H1 (cell line): ENCODE measurements at regions not wholly inside any gene's neighbourhood (a gene's known extent, or its start where the extent isn't known, plus 50 kb on each side); places are given as distances from the start of the nearest gene placed in this dataset.

Experiments used
- CTCF ChIA-PET: fragments of 300-600 bp; sonication (Branson Sonifier 250); formaldehyde crosslinking; loops from one replicate; lab custom pipeline; 2021; ENCODE audit not compliant: partially characterized antibody; lab: Charles Lee
- POLR2A ChIA-PET: fragments of 300-600 bp; sonication (Branson Sonifier 250); formaldehyde crosslinking; loops from one replicate; lab custom pipeline; 2021; ENCODE audit warnings: inconsistent platforms; ENCODE audit not compliant: partially characterized antibody; lab: Charles Lee
- DNase-seq, 2 experiments: peaks; one replicate each; pipeline versions ENCODE4 v3.0.0 to v3.0.0-alpha.2; 2010 to 2022; ENCODE audit warnings: low spot score in 2 of 2, low read depth in 1 of 2, mixed read lengths in 1 of 2
- FAIRE-seq: peaks from 2 replicates; lab custom pipeline; 2011; peaks lifted over from hg19 to GRCh38; lab: Jason Lieb, UNC
- H2AFZ ChIP-seq: 2 replicates; pipeline ENCODE4 v1.8.1; 2012; ENCODE audit warnings: low read length, inconsistent platforms
- H2AK5ac ChIP-seq: 2 replicates; pipeline ENCODE4 v1.6.1; 2013; ENCODE audit warnings: low read depth, low read length
- H2BK120ac ChIP-seq: replicated peaks from 2 replicates; pipeline ENCODE3; 2013; ENCODE audit warnings: low read depth, low read length, inconsistent platforms
- H2BK12ac ChIP-seq: 2 replicates; pipeline ENCODE4 v1.6.1; 2013; ENCODE audit warnings: low read depth, low read length
- H2BK15ac ChIP-seq: 2 replicates; pipeline ENCODE4 v1.6.1; 2013; ENCODE audit warnings: low read length
- H2BK20ac ChIP-seq: 2 replicates; pipeline ENCODE4 v1.6.1; 2013; ENCODE audit warnings: low read length
- H2BK5ac ChIP-seq: 2 replicates; pipeline ENCODE4 v1.6.1; 2013; ENCODE audit warnings: low read depth, low read length
- H3K14ac ChIP-seq: 2 replicates; pipeline ENCODE4 v1.6.1; 2013; ENCODE audit warnings: inconsistent platforms; ENCODE audit not compliant: insufficient read length
- H3K18ac ChIP-seq: 2 replicates; pipeline ENCODE4 v1.6.1; 2013; ENCODE audit warnings: low read length; ENCODE audit errors: extremely low read depth
- H3K23ac ChIP-seq: 2 replicates; pipeline ENCODE4 v1.6.1; 2013; ENCODE audit warnings: inconsistent platforms; ENCODE audit not compliant: insufficient read length
- H3K23me2 ChIP-seq: 2 replicates; pipeline ENCODE4 v1.6.1; 2013; ENCODE audit warnings: low read depth, low read length
- H3K27ac ChIP-seq: 2 replicates; pipeline ENCODE4 v1.6.1; 2011; ENCODE audit warnings: low read depth, low read length, inconsistent platforms
- H3K27me3 ChIP-seq, 4 experiments: replicated peaks in 1 of 4; 1 replicate in 1 of 4; 2 replicates in 3 of 4; pipeline versions ENCODE4 v1.6.1 to v1.8.1; 2011 to 2013; ENCODE audit warnings: low read length in 3 of 4, mild to moderate bottlenecking in 3 of 4, inconsistent platforms in 2 of 4, mixed read lengths in 2 of 4, moderate library complexity in 1 of 4; ENCODE audit not compliant: control insufficient read depth in 3 of 4, insufficient read depth in 3 of 4; ENCODE audit errors: extremely low read depth in 1 of 4
- H3K36me3 ChIP-seq, 4 experiments: 2 replicates each; pipeline versions ENCODE4 v1.6.1 to v1.8.1; 2011 to 2013; ENCODE audit warnings: mild to moderate bottlenecking in 4 of 4, low read length in 3 of 4, moderate library complexity in 2 of 4, control low read depth in 1 of 4, inconsistent platforms in 1 of 4; ENCODE audit not compliant: insufficient read depth in 4 of 4, control insufficient read depth in 2 of 4
- H3K4ac ChIP-seq: replicated peaks from 2 replicates; pipeline ENCODE3; 2013; ENCODE audit warnings: low read length, low read depth, mixed read lengths, inconsistent platforms; ENCODE audit not compliant: insufficient read length
- H3K4me1 ChIP-seq, 4 experiments: replicated peaks in 1 of 4; 1 replicate in 1 of 4; 2 replicates in 3 of 4; pipeline versions ENCODE4 v1.6.1 to v1.8.1; 2011 to 2013; ENCODE audit warnings: low read length in 3 of 4, inconsistent platforms in 2 of 4, mixed read lengths in 1 of 4; ENCODE audit not compliant: insufficient read depth in 4 of 4, control insufficient read depth in 3 of 4
- H3K4me2 ChIP-seq, 2 experiments: 2 replicates each; pipeline versions ENCODE4 v1.6.1 to v1.8.1; 2011 to 2013; ENCODE audit warnings: low read depth in 2 of 2, low read length in 2 of 2, control low read depth in 1 of 2, inconsistent platforms in 1 of 2, mild to moderate bottlenecking in 1 of 2; ENCODE audit not compliant: insufficient read depth in 1 of 2
- H3K4me3 ChIP-seq, 4 experiments: fragments of 200-600, 300-600 bp in 1 of 4; sonication (generic), shearing (Covaris generic), sonication (Bioruptor Twin) in 1 of 4; 2 replicates each; pipeline versions ENCODE4 v1.5.1 to v1.8.1; 2011 to 2016; ENCODE audit warnings: low read length in 4 of 4, low read depth in 3 of 4, control low read depth in 2 of 4, inconsistent platforms in 2 of 4, mild to moderate bottlenecking in 2 of 4, mixed read lengths in 1 of 4, moderate library complexity in 1 of 4; ENCODE audit not compliant: insufficient read depth in 2 of 4; ENCODE audit errors: extremely low read depth in 1 of 4
- H3K56ac ChIP-seq: replicated peaks from 2 replicates; pipeline ENCODE3; 2013; ENCODE audit warnings: low read depth, mild to moderate bottlenecking, mixed read lengths, low read length, inconsistent platforms; ENCODE audit not compliant: insufficient read length
- H3K79me1 ChIP-seq: 2 replicates; pipeline ENCODE4 v1.6.1; 2013; ENCODE audit warnings: low read depth, low read length, control low read depth
- H3K79me2 ChIP-seq, 2 experiments: 2 replicates each; pipeline versions ENCODE4 v1.6.1 to v1.8.1; 2012 to 2013; ENCODE audit warnings: low read length in 2 of 2, mild to moderate bottlenecking in 2 of 2, inconsistent platforms in 1 of 2; ENCODE audit not compliant: insufficient read depth in 2 of 2, control insufficient read depth in 1 of 2
- H3K9ac ChIP-seq, 4 experiments: replicated peaks in 1 of 4; 1 replicate in 1 of 4; 2 replicates in 3 of 4; pipeline versions ENCODE4 v1.6.1 to v1.8.1; 2011 to 2013; ENCODE audit warnings: low read depth in 3 of 4, low read length in 3 of 4, control low read depth in 2 of 4, mild to moderate bottlenecking in 2 of 4, moderate library complexity in 2 of 4, inconsistent platforms in 1 of 4; ENCODE audit errors: extremely low read depth in 1 of 4
- H3K9me3 ChIP-seq, 2 experiments: 2 replicates each; pipeline versions ENCODE4 v1.6.1 to v1.8.1; 2012 to 2013; ENCODE audit warnings: mild to moderate bottlenecking in 2 of 2, moderate library complexity in 2 of 2, control low read depth in 1 of 2, inconsistent platforms in 1 of 2, low read depth in 1 of 2, low read length in 1 of 2, mixed read lengths in 1 of 2; ENCODE audit not compliant: insufficient read depth in 2 of 2
- H4K20me1 ChIP-seq, 2 experiments: replicated peaks in 1 of 2; 2 replicates each; pipeline versions ENCODE3 to v1.8.1; 2011 to 2013; ENCODE audit warnings: inconsistent platforms in 2 of 2, low read length in 2 of 2, mild to moderate bottlenecking in 1 of 2; ENCODE audit not compliant: insufficient read depth in 2 of 2, control insufficient read depth in 1 of 2
- H4K5ac ChIP-seq: 2 replicates; pipeline ENCODE4 v1.6.1; 2013; ENCODE audit warnings: low read length, low read depth, mixed read lengths, inconsistent platforms; ENCODE audit not compliant: insufficient read length
- H4K8ac ChIP-seq: 2 replicates; pipeline ENCODE4 v1.8.0; 2013; ENCODE audit warnings: mild to moderate bottlenecking, moderate library complexity, low read length, inconsistent platforms; ENCODE audit not compliant: insufficient read depth; ENCODE audit errors: extremely low read depth
- H4K91ac ChIP-seq: replicated peaks from 2 replicates; pipeline ENCODE3; 2013; ENCODE audit warnings: low read length, mixed read lengths, inconsistent platforms; ENCODE audit not compliant: insufficient read length
- ATF2 ChIP-seq: IDR thresholded peaks from 2 replicates; pipeline ENCODE4 v1.6.1; 2012; ENCODE audit warnings: low read length, inconsistent platforms
- BACH1 ChIP-seq: IDR thresholded peaks from 2 replicates; pipeline ENCODE4 v1.6.1; 2012; ENCODE audit warnings: low read length, improper control_type of control experiment
- CHD2 ChIP-seq: IDR thresholded peaks from 2 replicates; pipeline ENCODE4 v1.6.1; 2012; ENCODE audit warnings: low read length, improper control_type of control experiment
- MAFK ChIP-seq: IDR thresholded peaks from 2 replicates; pipeline ENCODE4 v1.6.1; 2012; ENCODE audit warnings: low read depth, mild to moderate bottlenecking, improper control_type of control experiment, low read length
- POLR2A ChIP-seq, 2 experiments: IDR thresholded peaks; 1 replicate in 1 of 2; 2 replicates in 1 of 2; pipeline ENCODE4 v1.6.1; 2011; ENCODE audit warnings: low read depth in 2 of 2, low read length in 2 of 2, mild to moderate bottlenecking in 2 of 2; ENCODE audit errors: control extremely low read depth in 1 of 2
- SP2 ChIP-seq: IDR thresholded peaks from 2 replicates; pipeline ENCODE4 v1.6.1; 2012; ENCODE audit warnings: mild to moderate bottlenecking, low read length, inconsistent platforms
- ZNF274 ChIP-seq: IDR thresholded peaks from 2 replicates; pipeline ENCODE4 v1.7.0; 2012; ENCODE audit warnings: low read length, borderline replicate concordance; ENCODE audit errors: extremely low read depth
- WGBS, 2 experiments: shearing (Covaris generic) in 1 of 2; methylation state at CpG; one replicate each; pipeline versions ENCODE4 v1.1.6 to v1.1.7; 2013 to 2015; ENCODE audit warnings: low lambda C conversion rate in 2 of 2, mixed read lengths in 2 of 2, inconsistent platforms in 1 of 2, low coverage in 1 of 2, missing lambda C conversion rate in 1 of 2; ENCODE audit not compliant: insufficient replicate concordance in 2 of 2, insufficient coverage in 1 of 2, insufficient read length in 1 of 2; ENCODE audit errors: extremely low coverage in 1 of 2, missing lambda C conversion rate in 1 of 2; 5-methylcytosine and 5-hydroxymethylcytosine counted together

GRCh38 chr2:221034973-221035372 lies 537.1 kb downstream of the EPHA4 start:
- POLR2A ChIA-PET = no interaction called here
- WGBS, 2 experiments = 97% methylated on average over 4 of the region's 4 CpGs; no CpG with 5 or more reads in 1 of the 2 experiments
- H4K5ac ChIP-seq = no peak overlapping the region
- no peak for TF ChIP-seq SP2
- no peak for TF ChIP-seq ATF2
- no peak for TF ChIP-seq POLR2A (IDR thresholded peaks at IDR 0.05; ENCODE audit: control extremely low read depth in 1 of 2, low read depth in 2 of 2, low read length in 2 of 2)
- no peak for TF ChIP-seq MAFK
- TF ChIP-seq ZNF274 = no peak
- no peak for TF ChIP-seq BACH1
- no peak for TF ChIP-seq CHD2

More at GRCh38 chr2:221034973-221035372, 537.1 kb downstream of the EPHA4 start:
- no peaks in the 10 kb centered on the region for H3K23me2 ChIP-seq
- no peaks in the 10 kb centered on the region for H3K27me3 ChIP-seq
- H3K18ac ChIP-seq = no peak overlapping the region
- no peak overlapping the region for H3K9ac ChIP-seq
- no peak overlapping the region for H3K14ac ChIP-seq
- no peak overlapping the region for H3K4me2 ChIP-seq
- H3K4me3 ChIP-seq = no peak overlapping the region
- no peak overlapping the region for H2BK5ac ChIP-seq
- no peak overlapping the region for H3K56ac ChIP-seq
- H3K36me3 ChIP-seq = no peaks in the 10 kb centered on the region
- no peak overlapping the region for H2BK12ac ChIP-seq
- CTCF ChIA-PET = interaction anchor here (1.6 kb wide), 1 partner anchor 13 kb away, joined by 4 read pairs; no protein-coding TSS in a partner anchor
- H3K79me1 ChIP-seq = no peaks in the 10 kb centered on the region
- no peak overlapping the region for H2AK5ac ChIP-seq
- H3K79me2 ChIP-seq = no peaks in the 10 kb centered on the region
- no peaks in the 10 kb centered on the region for H3K4me1 ChIP-seq
- H4K20me1 ChIP-seq = no peaks in the 10 kb centered on the region
- no peak overlapping the region for H4K91ac ChIP-seq
- no peak overlapping the region for H3K4ac ChIP-seq
- H3K23ac ChIP-seq = no peak overlapping the region
- H4K8ac ChIP-seq = no peak overlapping the region
- DNase-seq = no peak
- H2BK15ac ChIP-seq = no peak overlapping the region
- H2BK20ac ChIP-seq = no peak overlapping the region
- H3K9me3 ChIP-seq = no peaks in the 10 kb centered on the region
- no peak for FAIRE-seq
- H2AFZ ChIP-seq = no peak overlapping the region
- H2BK120ac ChIP-seq = no peak overlapping the region
- no peak overlapping the region for H3K27ac ChIP-seq
